Chondrocyte (in vitro differentiated cells): ENCODE measurements at regions not wholly inside any gene's neighbourhood (a gene's known extent, or its start where the extent isn't known, plus 50 kb on each side); places are given as distances from the start of the nearest gene placed in this dataset.

Experiments
- DNase-seq: peaks from one replicate; pipeline ENCODE4 v3.0.0; 2021; ENCODE audit warnings: mixed read lengths, low spot score
- H3K27ac Mint-ChIP-seq: one replicate; pipeline ENCODE4 v1.8.0; 2021; ENCODE audit warnings: mild to moderate bottlenecking, moderate library complexity, mixed read lengths; ENCODE audit not compliant: unreplicated experiment
- H3K27me3 Mint-ChIP-seq: 2 replicates; pipeline ENCODE4 v1.8.0; 2021; ENCODE audit warnings: low read depth, mixed read lengths
- H3K36me3 Mint-ChIP-seq: 2 replicates; pipeline ENCODE4 v1.8.0; 2021; ENCODE audit warnings: low read depth, mixed read lengths
- H3K4me1 Mint-ChIP-seq: 2 replicates; pipeline ENCODE4 v1.8.0; 2021; ENCODE audit warnings: low read depth, mild to moderate bottlenecking, mixed read lengths
- H3K4me3 Mint-ChIP-seq: one replicate; pipeline ENCODE4 v1.8.0; 2021; ENCODE audit warnings: mild to moderate bottlenecking, moderate library complexity, mixed read lengths; ENCODE audit not compliant: unreplicated experiment
- H3K9me3 Mint-ChIP-seq: 2 replicates; pipeline ENCODE4 v1.8.0; 2021; ENCODE audit warnings: low read depth, mixed read lengths
- CTCF ChIP-seq: fragments of 200-600 bp; sonication (generic); IDR thresholded peaks from 2 replicates; pipeline ENCODE4 v1.5.0; 2021; ENCODE audit warnings: antibody characterized with exemption, mild to moderate bottlenecking, moderate library complexity

- Mint-ChIP-seq H3K27ac (no peak overlapping the region), H3K4me1 (peaks cover 14% of the 10 kb centered on the region), H3K9me3 (no peaks in the 10 kb centered on the region), H3K36me3 (no peaks in the 10 kb centered on the region), H3K27me3 (no peaks in the 10 kb centered on the region), H3K4me3 (no peak overlapping the region)
- no peak for TF ChIP-seq CTCF
- no peak for DNase-seq
Observed at GRCh38 chr3:40829876-40830275, 305.1 kb downstream of the ZNF621 start.

DNA sequence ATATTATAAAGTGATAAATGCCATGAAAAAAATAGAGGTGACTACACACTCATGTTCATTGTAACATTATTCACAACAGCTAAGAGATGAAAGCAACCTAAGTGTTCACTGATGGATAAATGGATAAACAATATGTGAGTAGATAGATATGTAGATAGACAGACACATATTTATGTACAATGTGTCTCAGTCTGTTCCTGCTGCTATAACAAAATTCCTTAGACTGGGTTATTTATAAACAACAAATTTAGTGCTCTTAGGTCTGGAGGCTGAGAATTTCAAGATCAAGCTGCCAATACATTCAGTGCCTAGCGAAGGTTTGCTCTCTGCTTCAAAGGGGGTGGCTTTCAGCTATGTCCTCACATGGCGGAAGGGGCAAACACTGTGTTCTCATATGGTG lies 312.5 kb downstream of the ZNF621 start:
- Mint-ChIP-seq H3K4me1 (no peaks in the 10 kb centered on the region), H3K4me3 (no peak overlapping the region)
- DNase-seq, result no peak

DNA sequence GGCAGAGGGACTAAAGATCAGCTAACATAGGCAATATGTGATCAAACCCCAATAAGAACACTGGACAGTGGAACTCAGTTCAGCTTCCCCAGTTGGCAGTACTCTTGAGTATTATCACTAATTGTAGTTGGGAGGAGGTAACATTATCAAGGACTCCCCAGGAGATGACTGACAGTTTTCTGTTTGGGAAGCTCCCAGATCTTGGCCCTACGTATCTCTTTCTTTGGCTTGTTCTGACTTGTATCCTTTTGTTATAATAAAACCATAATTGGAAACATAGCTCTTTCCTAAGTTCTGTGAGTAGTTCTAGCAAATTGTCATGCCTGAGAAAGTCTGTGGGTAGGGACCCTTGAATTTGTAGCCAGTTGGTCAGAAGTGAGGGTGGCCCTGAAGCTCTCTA lies 316.4 kb downstream of the ZNF621 start:
- H3K9me3 Mint-ChIP-seq, result no peaks in the 10 kb centered on the region
- H3K4me3 Mint-ChIP-seq, result no peak overlapping the region
- no peak overlapping the region for H3K27ac Mint-ChIP-seq
- H3K4me1 Mint-ChIP-seq, result peaks cover 10% of the 10 kb centered on the region
- H3K36me3 Mint-ChIP-seq, result no peaks in the 10 kb centered on the region
- no peaks in the 10 kb centered on the region for H3K27me3 Mint-ChIP-seq
- no peak for DNase-seq
- TF ChIP-seq CTCF, result no peak

More for the DNA sequence above, 312.5 kb downstream of the ZNF621 start:
- H3K9me3 Mint-ChIP-seq, result no peaks in the 10 kb centered on the region
- H3K36me3 Mint-ChIP-seq, result no peaks in the 10 kb centered on the region
- no peaks in the 10 kb centered on the region for H3K27me3 Mint-ChIP-seq
- no peak overlapping the region for H3K27ac Mint-ChIP-seq
- TF ChIP-seq CTCF, result no peak

DNA sequence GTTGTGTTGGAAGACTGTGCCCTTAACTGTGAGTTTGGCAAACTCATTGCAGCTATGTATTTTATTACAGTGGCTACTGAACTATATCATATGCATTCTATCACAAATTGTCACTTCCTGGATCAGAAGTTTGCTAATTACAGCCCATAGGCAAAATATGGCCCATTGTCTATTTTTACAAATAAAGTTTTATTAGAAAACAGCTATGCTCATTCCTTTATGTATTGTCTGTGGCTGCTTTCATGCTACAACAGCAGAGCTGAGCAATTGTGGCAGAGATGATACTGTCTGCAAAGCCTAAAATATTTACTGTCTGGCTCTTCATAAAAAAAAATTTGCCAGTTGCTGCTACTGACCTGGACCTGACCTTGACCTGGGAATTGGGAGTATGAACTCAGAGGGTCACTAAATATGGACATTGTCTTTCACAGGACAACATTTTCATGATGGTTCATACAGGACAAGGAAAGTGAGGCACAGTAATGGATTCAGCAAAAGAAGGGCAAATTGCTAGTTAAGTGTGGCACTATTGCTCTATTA lies 316.9 kb downstream of the ZNF621 start:
- H3K27me3 Mint-ChIP-seq, result no peaks in the 10 kb centered on the region
- DNase-seq, result no peak
- no peaks in the 10 kb centered on the region for H3K9me3 Mint-ChIP-seq
- H3K27ac Mint-ChIP-seq, result no peak overlapping the region
- H3K4me1 Mint-ChIP-seq, result peaks cover 13% of the 10 kb centered on the region
- H3K4me3 Mint-ChIP-seq, result no peak overlapping the region
- H3K36me3 Mint-ChIP-seq, result no peaks in the 10 kb centered on the region
- TF ChIP-seq CTCF, result no peak

GRCh38 chr3:40842714-40843113 lies 318.0 kb downstream of the ZNF621 start:
- Mint-ChIP-seq H3K4me1 (peaks cover 20% of the 10 kb centered on the region), H3K36me3 (no peaks in the 10 kb centered on the region)

More at GRCh38 chr3:40842714-40843113, 318.0 kb downstream of the ZNF621 start:
- Mint-ChIP-seq H3K9me3 (no peaks in the 10 kb centered on the region), H3K27ac (no peak overlapping the region), H3K27me3 (no peaks in the 10 kb centered on the region), H3K4me3 (no peak overlapping the region)
- no peak for TF ChIP-seq CTCF
- DNase-seq, result no peak
